ENCODE measurements at regions not wholly inside any gene's neighbourhood (a gene's known extent, or its start where the extent isn't known, plus 50 kb on each side); places are given as distances from the start of the nearest gene placed in this dataset.

DNA sequence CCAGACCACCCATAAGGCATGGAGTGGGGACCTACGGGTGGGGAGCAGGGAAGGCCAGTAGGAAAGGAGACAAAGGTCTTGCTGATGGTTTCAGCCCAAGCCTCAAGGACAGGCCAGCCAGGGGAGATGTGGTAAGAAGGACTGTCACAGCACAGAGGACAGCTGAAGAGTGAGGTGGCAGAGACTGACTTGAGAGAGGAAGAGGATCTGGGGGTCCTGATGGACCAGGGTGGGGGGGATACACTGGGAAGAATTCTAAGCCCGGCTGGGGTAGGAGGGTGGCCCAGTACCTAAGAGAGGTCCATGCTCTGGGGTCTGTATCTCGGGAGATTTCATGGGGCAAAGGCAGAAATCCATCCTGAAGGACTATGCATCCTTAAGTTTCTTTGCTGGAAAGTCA lies 66.1 kb upstream of the THY1 start:
- no peak for DNase-seq (ENCODE audit: low spot score)
- Histone ChIP-seq H3K4me3 (no peak overlapping the region), H3K27me3 (replicated peaks; ENCODE audit: insufficient read depth) (no peaks in the 10 kb centered on the region), H3K4me1 (ENCODE audit: control insufficient read depth in 1 of 2, low read depth in 2 of 2) (no peaks in the 10 kb centered on the region), H3K36me3 (no peaks in the 10 kb centered on the region), H3K27ac (no peak overlapping the region), H3K9me3 (no peaks in the 10 kb centered on the region)
- no peak for ATAC-seq (ENCODE audit: insufficient number of reproducible peaks, low FRiP score, low read depth)
- TF ChIP-seq, protein P1, sequence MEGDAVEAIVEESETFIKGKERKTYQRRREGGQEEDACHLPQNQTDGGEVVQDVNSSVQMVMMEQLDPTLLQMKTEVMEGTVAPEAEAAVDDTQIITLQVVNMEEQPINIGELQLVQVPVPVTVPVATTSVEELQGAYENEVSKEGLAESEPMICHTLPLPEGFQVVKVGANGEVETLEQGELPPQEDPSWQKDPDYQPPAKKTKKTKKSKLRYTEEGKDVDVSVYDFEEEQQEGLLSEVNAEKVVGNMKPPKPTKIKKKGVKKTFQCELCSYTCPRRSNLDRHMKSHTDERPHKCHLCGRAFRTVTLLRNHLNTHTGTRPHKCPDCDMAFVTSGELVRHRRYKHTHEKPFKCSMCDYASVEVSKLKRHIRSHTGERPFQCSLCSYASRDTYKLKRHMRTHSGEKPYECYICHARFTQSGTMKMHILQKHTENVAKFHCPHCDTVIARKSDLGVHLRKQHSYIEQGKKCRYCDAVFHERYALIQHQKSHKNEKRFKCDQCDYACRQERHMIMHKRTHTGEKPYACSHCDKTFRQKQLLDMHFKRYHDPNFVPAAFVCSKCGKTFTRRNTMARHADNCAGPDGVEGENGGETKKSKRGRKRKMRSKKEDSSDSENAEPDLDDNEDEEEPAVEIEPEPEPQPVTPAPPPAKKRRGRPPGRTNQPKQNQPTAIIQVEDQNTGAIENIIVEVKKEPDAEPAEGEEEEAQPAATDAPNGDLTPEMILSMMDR (IDR thresholded peaks at IDR 0.05): no peak

DNA sequence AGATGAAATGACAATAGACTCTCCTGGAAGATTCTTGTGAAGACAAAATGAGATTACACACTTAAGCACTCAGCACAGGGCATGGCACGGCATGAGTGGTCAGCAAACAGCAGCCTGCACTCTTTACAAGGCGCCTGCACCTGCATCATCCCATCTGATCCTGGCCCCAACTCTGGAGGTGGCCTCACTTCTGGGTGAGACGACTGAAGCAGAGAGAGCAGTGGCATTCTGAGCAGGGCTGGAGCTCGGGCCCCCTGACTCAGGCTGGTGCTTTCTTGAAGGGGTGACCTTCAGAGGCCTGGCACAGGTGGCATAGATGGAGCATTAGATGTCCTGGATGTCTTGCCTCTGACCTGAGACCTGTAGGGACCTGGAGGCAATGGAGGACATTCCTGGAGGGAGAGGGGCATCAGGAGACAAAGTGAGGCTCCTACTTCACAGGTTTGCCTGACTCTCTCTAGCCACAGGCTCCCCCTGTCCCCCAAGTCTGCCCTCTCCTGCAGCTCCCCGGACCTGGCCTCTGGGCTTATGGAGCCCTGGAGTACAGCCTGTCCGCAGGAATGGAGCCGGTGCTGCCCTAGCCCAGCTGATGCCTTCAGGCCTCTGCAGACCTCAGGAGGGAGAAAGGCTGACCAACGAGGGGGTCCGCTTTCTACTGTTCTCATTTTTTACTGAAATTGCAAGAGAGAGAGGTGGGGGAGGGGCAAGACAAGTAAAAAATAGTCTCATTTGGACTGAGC lies 65.5 kb upstream of the THY1 start:
- H3K36me3 ChIP-seq: no peaks in the 10 kb centered on the region
- H3K27ac ChIP-seq: no peak overlapping the region
- H3K4me3 ChIP-seq: no peak overlapping the region
- H3K27me3 ChIP-seq (replicated peaks; ENCODE audit: insufficient read depth): no peaks in the 10 kb centered on the region
- ATAC-seq (ENCODE audit: insufficient number of reproducible peaks, low FRiP score, low read depth) (no peak), DNase-seq (ENCODE audit: low spot score) (no peak)
- TF ChIP-seq, protein P1 (IDR thresholded peaks at IDR 0.05): no peak
- H3K9me3 ChIP-seq: no peaks in the 10 kb centered on the region
- no peaks in the 10 kb centered on the region for H3K4me1 ChIP-seq (ENCODE audit: control insufficient read depth in 1 of 2, low read depth in 2 of 2)

GRCh38 chr11:119486691-119487259 lies 63.8 kb upstream of the THY1 start:
- H3K9me3 ChIP-seq: no peaks in the 10 kb centered on the region
- no peaks in the 10 kb centered on the region for H3K36me3 ChIP-seq
- H3K4me3 ChIP-seq: no peak overlapping the region
- no peaks in the 10 kb centered on the region for H3K27me3 ChIP-seq (replicated peaks; ENCODE audit: insufficient read depth)
- H3K4me1 ChIP-seq (ENCODE audit: control insufficient read depth in 1 of 2, low read depth in 2 of 2): peaks cover 0 to under 1% of the 10 kb centered on the region in 2 donors
- TF ChIP-seq, protein P1 (IDR thresholded peaks at IDR 0.05): no peak
- ATAC-seq (ENCODE audit: insufficient number of reproducible peaks, low FRiP score, low read depth) (no peak), DNase-seq (ENCODE audit: low spot score) (no peak)
- no peak overlapping the region for H3K27ac ChIP-seq

GRCh38 chr11:119486016-119486415 lies 63.0 kb upstream of the THY1 start:
- DNase-seq (ENCODE audit: low spot score) (no peak), ATAC-seq (ENCODE audit: insufficient number of reproducible peaks, low FRiP score, low read depth) (no peak)
- Histone ChIP-seq H3K27ac (no peak overlapping the region), H3K9me3 (no peaks in the 10 kb centered on the region), H3K4me3 (no peak overlapping the region), H3K36me3 (no peaks in the 10 kb centered on the region), H3K27me3 (replicated peaks; ENCODE audit: insufficient read depth) (no peaks in the 10 kb centered on the region), H3K4me1 (ENCODE audit: control insufficient read depth in 1 of 2, low read depth in 2 of 2) (peaks cover 0 to 8% of the 10 kb centered on the region in 2 donors)
- TF ChIP-seq, protein P1 (IDR thresholded peaks at IDR 0.05): no peak

DNA sequence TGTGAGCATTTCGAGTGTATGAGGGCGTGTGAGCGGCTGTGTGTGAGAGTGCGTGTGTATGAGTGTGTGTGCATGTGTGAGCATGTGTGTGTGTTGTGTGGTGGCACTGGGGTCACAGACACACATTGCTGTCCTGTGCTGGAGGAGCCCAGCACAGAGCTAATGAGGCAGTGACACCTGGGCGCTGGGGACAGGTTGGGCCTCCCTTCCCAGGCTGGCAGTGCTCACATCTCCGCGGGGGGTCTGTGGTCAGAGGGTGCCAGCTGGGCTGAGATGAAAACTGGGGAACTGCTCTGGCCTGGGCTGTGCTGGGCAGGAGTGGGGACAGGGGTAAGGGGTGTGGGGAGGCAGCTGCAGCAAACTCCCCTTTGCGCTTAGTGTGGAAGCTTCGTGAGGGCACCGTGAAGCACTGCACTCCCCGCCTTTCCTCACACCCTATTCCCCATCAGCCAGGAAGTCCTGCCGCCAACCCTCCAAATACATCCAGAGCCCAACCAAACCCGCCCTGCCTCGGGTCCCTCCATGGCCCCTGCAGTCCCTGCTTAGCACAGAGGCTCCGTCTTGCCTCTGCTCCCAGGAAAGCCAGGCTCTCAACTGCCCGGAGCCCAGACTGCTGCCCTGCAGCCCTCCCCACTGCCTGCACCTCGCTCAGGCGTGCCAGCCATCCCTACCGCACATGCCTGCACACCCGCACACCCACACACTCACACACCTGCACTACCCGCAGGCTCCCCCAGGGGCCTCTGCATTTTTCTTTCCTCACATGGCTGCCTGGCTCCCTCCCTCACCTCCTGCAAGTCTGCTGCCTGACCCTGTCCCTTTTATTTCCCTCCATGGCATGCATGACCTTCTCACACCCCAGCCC lies 62.0 kb upstream of the THY1 start:
- no peaks in the 10 kb centered on the region for H3K9me3 ChIP-seq
- H3K27me3 ChIP-seq (replicated peaks; ENCODE audit: insufficient read depth): no peaks in the 10 kb centered on the region
- no peak overlapping the region for H3K27ac ChIP-seq
- no peak for ATAC-seq (ENCODE audit: insufficient number of reproducible peaks, low FRiP score, low read depth)
- no peaks in the 10 kb centered on the region for H3K36me3 ChIP-seq
- peaks cover 0 to 11% of the 10 kb centered on the region in 2 donors for H3K4me1 ChIP-seq (ENCODE audit: control insufficient read depth in 1 of 2, low read depth in 2 of 2)
- TF ChIP-seq, protein P1 (IDR thresholded peaks at IDR 0.05): no peak
- no peak overlapping the region for H3K4me3 ChIP-seq
- no peak for DNase-seq (ENCODE audit: low spot score)
